Fibroblast of villous mesenchyme (primary cell): ENCODE measurements at regions not wholly inside any gene's neighbourhood (a gene's known extent, or its start where the extent isn't known, plus 50 kb on each side); places are given as distances from the start of the nearest gene placed in this dataset.

Experiments used
- DNase-seq: peaks from one replicate; pipeline ENCODE4 v3.0.0-alpha.2; 2010; ENCODE audit warnings: low read depth
- H3K4me3 ChIP-seq: 2 replicates; pipeline ENCODE4 v1.5.1; 2011; ENCODE audit warnings: low read depth, mild to moderate bottlenecking, low read length
- TF ChIP-seq, protein P1 (sequence below): IDR thresholded peaks from 2 replicates; pipeline ENCODE4 v1.5.1; 2012; ENCODE audit warnings: low read depth, mild to moderate bottlenecking, low read length; ENCODE audit not compliant: insufficient read depth

DNA sequence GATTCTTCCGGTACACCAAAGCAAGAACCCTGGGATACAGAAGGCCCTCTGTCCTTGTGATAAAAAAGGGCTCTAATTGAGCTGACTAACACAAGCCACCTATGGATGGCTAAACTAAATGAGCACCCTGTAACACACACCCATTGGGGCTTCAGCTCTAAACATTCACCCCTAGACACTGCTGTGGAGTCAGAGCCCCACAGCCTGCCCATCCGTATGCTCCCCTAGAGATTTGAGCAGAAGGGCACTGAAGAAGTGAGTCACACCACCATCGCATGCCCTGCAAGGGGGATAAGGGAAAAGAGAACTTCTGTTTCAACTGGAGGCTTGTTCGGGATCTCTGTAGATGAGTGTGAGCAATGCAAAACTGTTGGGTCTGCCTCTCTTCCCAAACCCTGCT lies 545.2 kb downstream of the KCTD8 start:
- TF ChIP-seq, protein P1, sequence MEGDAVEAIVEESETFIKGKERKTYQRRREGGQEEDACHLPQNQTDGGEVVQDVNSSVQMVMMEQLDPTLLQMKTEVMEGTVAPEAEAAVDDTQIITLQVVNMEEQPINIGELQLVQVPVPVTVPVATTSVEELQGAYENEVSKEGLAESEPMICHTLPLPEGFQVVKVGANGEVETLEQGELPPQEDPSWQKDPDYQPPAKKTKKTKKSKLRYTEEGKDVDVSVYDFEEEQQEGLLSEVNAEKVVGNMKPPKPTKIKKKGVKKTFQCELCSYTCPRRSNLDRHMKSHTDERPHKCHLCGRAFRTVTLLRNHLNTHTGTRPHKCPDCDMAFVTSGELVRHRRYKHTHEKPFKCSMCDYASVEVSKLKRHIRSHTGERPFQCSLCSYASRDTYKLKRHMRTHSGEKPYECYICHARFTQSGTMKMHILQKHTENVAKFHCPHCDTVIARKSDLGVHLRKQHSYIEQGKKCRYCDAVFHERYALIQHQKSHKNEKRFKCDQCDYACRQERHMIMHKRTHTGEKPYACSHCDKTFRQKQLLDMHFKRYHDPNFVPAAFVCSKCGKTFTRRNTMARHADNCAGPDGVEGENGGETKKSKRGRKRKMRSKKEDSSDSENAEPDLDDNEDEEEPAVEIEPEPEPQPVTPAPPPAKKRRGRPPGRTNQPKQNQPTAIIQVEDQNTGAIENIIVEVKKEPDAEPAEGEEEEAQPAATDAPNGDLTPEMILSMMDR = no peak
- no peak for DNase-seq
- H3K4me3 ChIP-seq = no peak overlapping the region

DNA sequence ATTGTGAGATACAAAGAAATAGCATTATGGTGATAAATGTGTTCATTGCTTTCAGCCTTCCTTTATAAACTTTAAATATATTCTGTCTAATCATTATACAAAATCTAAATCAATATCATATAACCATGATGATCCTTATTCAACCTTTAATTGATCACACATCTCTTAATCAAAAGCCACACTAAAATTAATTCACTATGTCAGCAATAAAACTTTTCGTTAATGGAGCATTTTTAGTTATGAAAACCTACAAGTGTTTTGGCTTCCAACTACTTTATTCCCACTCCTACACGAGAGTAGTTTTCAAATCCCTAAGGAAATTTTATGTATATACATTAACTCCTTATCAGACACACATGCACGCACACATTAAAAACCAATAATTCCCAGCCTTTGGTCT lies 530.2 kb downstream of the KCTD8 start:
- DNase-seq = no peak
- no peak overlapping the region for H3K4me3 ChIP-seq
- TF ChIP-seq, protein P1 = no peak

DNA sequence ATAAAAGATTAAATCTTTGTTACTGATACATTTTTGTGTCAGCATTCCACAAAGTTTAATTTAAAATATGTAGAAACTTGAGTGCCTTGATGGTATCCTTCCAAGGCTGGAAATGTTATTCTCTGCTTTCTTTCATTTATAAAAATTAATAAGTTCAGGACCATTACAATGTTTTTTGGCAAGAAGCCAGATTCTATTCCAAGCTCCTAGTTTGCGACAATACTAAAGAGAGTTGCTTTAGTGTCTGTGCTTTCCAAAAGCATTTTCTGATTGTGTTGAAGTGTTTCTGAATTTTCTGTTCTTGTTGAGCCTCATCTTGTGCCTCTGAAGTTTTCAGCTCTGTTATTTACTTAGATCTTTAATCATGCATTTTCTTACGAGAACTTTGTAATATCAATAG lies 516.2 kb downstream of the KCTD8 start:
- no peak for DNase-seq
- H3K4me3 ChIP-seq = no peak overlapping the region
- TF ChIP-seq, protein P1 = no peak

DNA sequence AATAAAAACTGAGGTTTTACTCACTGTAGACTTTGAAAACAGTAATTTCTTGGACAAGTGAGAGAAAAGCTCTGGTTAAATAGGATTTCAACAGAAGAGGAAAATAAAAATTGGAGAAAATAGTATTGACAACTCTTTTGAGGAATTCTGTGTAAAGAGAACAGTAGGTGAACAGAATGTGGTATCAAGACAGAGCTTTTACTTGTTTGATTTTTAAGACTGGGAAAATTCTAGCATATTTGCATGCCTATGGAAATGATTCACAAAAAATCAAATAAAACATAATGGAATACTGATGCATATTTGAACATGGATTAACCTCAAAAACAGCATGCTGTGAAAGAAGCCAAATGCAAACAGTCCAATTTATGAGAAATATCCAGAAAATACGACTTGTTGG lies 504.6 kb downstream of the KCTD8 start:
- TF ChIP-seq, protein P1 = no peak
- DNase-seq = no peak
- H3K4me3 ChIP-seq = no peak overlapping the region

DNA sequence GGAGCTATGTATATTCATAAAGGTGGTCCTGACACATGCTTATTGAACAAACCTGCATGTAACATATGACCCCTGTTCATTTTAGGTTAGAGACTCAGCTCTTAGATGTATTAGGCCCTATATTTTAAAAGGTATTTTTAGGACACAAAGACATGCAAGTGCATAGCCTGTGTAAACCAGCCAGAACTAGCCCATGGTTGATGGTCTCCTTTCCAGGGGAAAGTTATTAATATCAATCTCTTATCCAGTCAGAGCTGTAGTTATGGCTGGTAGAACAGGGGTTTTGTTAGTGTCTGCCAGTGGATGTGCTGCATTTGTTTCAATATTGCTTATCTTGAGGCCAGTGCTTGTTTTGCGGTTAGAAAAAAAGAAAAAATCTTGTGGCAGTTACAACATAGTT lies 488.6 kb downstream of the KCTD8 start:
- H3K4me3 ChIP-seq = no peak overlapping the region
- no peak for DNase-seq
- TF ChIP-seq, protein P1 = no peak

DNA sequence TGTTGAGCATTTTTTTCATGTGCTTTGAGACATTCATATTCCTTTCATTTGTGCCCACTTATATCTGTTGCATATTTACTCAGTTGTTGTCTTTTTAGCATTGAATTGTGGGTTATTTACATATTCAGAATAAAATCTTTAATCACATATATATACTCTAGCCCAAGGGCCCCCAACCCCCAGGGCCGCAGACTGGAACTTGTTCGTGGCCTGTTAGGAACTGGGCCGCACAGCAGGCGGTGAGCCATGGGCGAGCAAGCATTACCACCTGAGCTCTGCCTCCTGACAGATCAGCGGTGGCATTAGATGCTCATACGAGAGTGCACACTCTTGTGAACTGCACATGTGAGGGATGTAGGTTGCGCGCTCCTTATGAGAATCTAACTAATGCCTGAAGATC lies 480.6 kb downstream of the KCTD8 start:
- DNase-seq = no peak
- H3K4me3 ChIP-seq = no peak overlapping the region
- TF ChIP-seq, protein P1 = no peak

DNA sequence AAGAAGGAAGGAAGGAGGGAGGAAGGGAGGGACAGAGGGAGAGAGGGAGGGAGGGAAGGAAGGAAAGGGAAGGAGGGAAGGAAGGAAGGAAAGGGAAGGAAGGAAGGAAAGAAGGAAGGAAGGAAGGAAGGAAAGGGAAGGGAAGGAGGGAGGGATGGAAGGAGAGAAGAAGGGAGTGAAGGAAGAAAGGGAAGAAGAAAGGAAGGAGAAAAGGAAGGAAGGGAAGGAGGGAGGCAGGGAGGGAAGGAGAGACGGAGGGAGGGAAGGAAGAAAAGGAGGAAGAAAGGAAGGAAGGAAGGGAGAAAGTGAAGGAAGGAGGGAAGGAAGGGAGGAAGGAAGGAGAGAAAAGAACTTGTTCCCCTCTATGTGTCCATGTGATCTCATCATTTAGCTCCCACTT lies 465.0 kb downstream of the KCTD8 start:
- H3K4me3 ChIP-seq = no peak overlapping the region
- no peak for DNase-seq
- TF ChIP-seq, protein P1 = no peak
